Upper lobe of right lung (tissue), 1 donor: ENCODE measurements at regions not wholly inside any gene's neighbourhood (a gene's known extent, or its start where the extent isn't known, plus 50 kb on each side); places are given as distances from the start of the nearest gene placed in this dataset.

Experiments
- ATAC-seq: fragments of 200-7000 bp; cut with Tn5 transposase; one replicate; pipeline ENCODE4 v1.9.1; 2020; ENCODE audit warnings: mild to moderate bottlenecking, moderate library complexity
- DNase-seq: peaks from one replicate; pipeline ENCODE4 v3.0.0-alpha.2; 2020
- H3K27ac ChIP-seq: fragments of 200-600 bp; one replicate; pipeline ENCODE4 v1.8.0; 2022
- H3K27me3 ChIP-seq: fragments of 200-600 bp; one replicate; pipeline ENCODE4 v1.8.0; 2022; ENCODE audit warnings: mild to moderate bottlenecking
- H3K36me3 ChIP-seq: fragments of 200-600 bp; one replicate; pipeline ENCODE4 v1.8.0; 2022
- H3K4me1 ChIP-seq: fragments of 200-600 bp; one replicate; pipeline ENCODE4 v1.8.0; 2022
- H3K4me3 ChIP-seq: fragments of 200-600 bp; one replicate; pipeline ENCODE4 v1.8.0; 2022; ENCODE audit warnings: mild to moderate bottlenecking
- H3K9me3 ChIP-seq: fragments of 200-600 bp; one replicate; pipeline ENCODE4 v1.8.0; 2022
- intact Hi-C: fragments of 100-400 bp; cut with DNase I; formaldehyde crosslinking; loops from one replicate; pipeline ENCODE4 v1.11.0; 2022
- TF ChIP-seq, protein P1 (sequence below): fragments of 200-600 bp; IDR thresholded peaks from one replicate; pipeline ENCODE4 v1.8.0; 2022; ENCODE audit warnings: antibody characterized with exemption
- donor health status: DM: no; HTN: yes; CAD: no; lungs with severe emphysema.

- DNase-seq (no peak), ATAC-seq (no peak)
- no peaks in the 10 kb centered on the region for H3K9me3 ChIP-seq
- H3K4me1 ChIP-seq, result no peaks in the 10 kb centered on the region
- H3K27ac ChIP-seq, result no peak overlapping the region
- intact Hi-C loops, result no loop called here
- TF ChIP-seq, protein P1, sequence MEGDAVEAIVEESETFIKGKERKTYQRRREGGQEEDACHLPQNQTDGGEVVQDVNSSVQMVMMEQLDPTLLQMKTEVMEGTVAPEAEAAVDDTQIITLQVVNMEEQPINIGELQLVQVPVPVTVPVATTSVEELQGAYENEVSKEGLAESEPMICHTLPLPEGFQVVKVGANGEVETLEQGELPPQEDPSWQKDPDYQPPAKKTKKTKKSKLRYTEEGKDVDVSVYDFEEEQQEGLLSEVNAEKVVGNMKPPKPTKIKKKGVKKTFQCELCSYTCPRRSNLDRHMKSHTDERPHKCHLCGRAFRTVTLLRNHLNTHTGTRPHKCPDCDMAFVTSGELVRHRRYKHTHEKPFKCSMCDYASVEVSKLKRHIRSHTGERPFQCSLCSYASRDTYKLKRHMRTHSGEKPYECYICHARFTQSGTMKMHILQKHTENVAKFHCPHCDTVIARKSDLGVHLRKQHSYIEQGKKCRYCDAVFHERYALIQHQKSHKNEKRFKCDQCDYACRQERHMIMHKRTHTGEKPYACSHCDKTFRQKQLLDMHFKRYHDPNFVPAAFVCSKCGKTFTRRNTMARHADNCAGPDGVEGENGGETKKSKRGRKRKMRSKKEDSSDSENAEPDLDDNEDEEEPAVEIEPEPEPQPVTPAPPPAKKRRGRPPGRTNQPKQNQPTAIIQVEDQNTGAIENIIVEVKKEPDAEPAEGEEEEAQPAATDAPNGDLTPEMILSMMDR, result no peak
- no peak overlapping the region for H3K4me3 ChIP-seq
- H3K27me3 ChIP-seq, result peaks cover under 1% of the 10 kb centered on the region
- no peaks in the 10 kb centered on the region for H3K36me3 ChIP-seq
Measured at GRCh38 chr5:42274913-42275312, 148.3 kb upstream of the GHR start.

DNA sequence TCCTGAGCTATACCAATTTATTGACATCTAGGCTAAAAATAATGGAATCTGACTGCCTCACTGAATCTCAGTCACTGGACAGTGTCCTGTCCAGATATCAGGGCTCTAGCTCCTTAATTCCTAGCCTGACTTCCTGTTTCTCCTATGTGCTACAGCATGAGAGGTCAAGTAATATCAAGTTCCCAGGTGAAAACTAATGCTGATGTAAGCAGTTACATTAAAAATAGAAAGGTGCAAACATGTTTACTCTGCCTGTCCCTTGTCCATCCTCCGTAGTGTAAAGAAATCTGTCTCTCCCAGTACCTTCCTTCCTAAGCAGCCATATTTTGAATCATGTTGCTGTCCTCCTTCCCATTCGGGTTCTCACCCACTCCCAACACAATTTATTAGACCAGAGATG is 145.9 kb upstream of the GHR start:
- Histone ChIP-seq H3K36me3 (no peaks in the 10 kb centered on the region), H3K4me1 (no peaks in the 10 kb centered on the region), H3K27ac (no peak overlapping the region), H3K27me3 (peaks cover 5% of the 10 kb centered on the region), H3K9me3 (no peaks in the 10 kb centered on the region), H3K4me3 (no peak overlapping the region)
- intact Hi-C loops, result no loop called here
- TF ChIP-seq, protein P1, result no peak
- DNase-seq, result no peak
- ATAC-seq, result no peak

- DNase-seq (no peak), ATAC-seq (no peak)
- Histone ChIP-seq H3K4me1 (no peaks in the 10 kb centered on the region), H3K4me3 (no peak overlapping the region), H3K27me3 (peaks cover 5% of the 10 kb centered on the region), H3K9me3 (no peaks in the 10 kb centered on the region), H3K27ac (no peak overlapping the region), H3K36me3 (no peaks in the 10 kb centered on the region)
- TF ChIP-seq, protein P1, result no peak
- intact Hi-C loops, result no loop called here
Measured at GRCh38 chr5:42284584-42284983, 138.7 kb upstream of the GHR start.

DNA sequence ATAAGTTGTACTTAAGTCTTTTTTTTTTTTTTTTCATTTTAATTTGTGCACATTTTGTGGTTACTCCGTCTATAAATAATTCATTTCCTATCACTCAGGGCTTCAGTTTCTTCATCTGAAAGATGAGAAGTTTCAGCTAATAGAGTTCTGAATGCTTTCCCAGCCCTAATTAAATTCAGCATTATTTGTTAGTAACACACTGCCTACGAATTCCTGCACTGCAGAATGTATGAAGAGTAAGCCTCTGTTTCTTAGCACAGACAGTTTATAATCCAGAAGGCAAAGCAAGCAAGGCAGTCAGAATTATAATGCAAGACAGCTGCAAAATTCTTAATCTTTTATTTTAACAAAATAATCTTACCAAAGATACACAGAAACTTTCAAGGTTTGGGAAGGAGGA is 138.0 kb upstream of the GHR start:
- Histone ChIP-seq H3K4me3 (no peak overlapping the region), H3K4me1 (no peaks in the 10 kb centered on the region), H3K36me3 (no peaks in the 10 kb centered on the region), H3K27ac (no peak overlapping the region), H3K9me3 (no peaks in the 10 kb centered on the region), H3K27me3 (peaks cover 2% of the 10 kb centered on the region)
- ATAC-seq, result no peak
- intact Hi-C loops, result no loop called here
- TF ChIP-seq, protein P1, result no peak
- no peak for DNase-seq

- Histone ChIP-seq H3K27me3 (no peaks in the 10 kb centered on the region), H3K36me3 (no peaks in the 10 kb centered on the region), H3K9me3 (no peaks in the 10 kb centered on the region), H3K27ac (no peak overlapping the region), H3K4me1 (no peaks in the 10 kb centered on the region), H3K4me3 (no peak overlapping the region)
- no peak for DNase-seq
- TF ChIP-seq, protein P1, result no peak
- intact Hi-C loops, result no loop called here
- no peak for ATAC-seq
Measured at GRCh38 chr5:42300496-42300895, 122.7 kb upstream of the GHR start.

DNA sequence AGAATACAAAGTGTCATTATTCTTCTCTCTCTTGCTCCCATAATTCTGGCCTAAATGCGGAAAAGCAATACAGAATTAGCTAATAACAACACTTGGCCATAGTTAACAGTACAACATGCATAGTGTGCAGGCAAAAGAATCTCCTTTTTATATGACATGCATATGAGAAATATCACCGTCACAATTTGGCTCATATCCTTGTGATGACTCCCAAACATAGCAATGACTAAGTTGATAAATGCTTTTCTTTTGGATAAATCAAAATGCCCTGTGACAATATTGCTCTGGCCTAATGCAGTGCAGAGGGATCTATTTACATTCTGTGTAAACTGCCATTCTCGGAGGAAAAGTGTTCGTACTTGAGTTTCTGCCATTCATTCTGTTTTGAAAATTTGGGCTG is 121.9 kb upstream of the GHR start:
- no peak overlapping the region for H3K4me3 ChIP-seq
- no peak for ATAC-seq
- TF ChIP-seq, protein P1, result no peak
- H3K9me3 ChIP-seq, result no peaks in the 10 kb centered on the region
- no peaks in the 10 kb centered on the region for H3K27me3 ChIP-seq
- H3K4me1 ChIP-seq, result no peaks in the 10 kb centered on the region
- no peak overlapping the region for H3K27ac ChIP-seq
- DNase-seq, result no peak
- H3K36me3 ChIP-seq, result no peaks in the 10 kb centered on the region
- intact Hi-C loops, result no loop called here
